DMS114 treated with DMSO at 0.1 percent for 48 hours (cell line): ENCODE measurements at regions not wholly inside any gene's neighbourhood (a gene's known extent, or its start where the extent isn't known, plus 50 kb on each side); places are given as distances from the start of the nearest gene placed in this dataset.
"Not testable (repeated sequence)": the region's sequence is repeated elsewhere in the genome, so short reads cannot be mapped to it uniquely, and the experiment has no call there.

Experiments used
- DNase-seq: peaks from one replicate; lab custom pipeline; 2025; ENCODE audit not compliant: unreplicated experiment; lab: John Stamatoyannopoulos, UW

GRCh38 chr5:167821669-167822068, 469.8 kb upstream of the WWC1 start:
- DNase-seq, result no peak

GRCh38 chr5:167822241-167822640, 469.2 kb upstream of the WWC1 start:
- no peak for DNase-seq

DNA sequence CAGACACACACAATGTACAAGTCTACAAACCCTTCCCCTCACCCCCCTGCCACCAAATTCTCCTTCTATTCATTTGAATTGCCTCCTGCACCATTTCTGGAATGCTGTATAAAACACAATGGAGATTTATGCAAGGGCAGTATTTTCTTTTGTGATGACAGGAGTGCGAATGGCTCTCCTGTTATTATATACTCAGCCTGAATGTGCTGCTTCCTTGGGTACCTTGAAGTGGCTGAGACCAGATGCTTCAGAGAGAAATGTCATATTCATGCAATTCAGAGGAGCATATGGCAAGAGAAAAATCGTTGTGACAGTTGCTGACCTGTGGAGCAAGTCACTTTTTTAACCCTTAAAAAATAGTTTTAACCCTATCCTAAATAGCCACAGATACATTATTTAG, 468.0 kb upstream of the WWC1 start:
- DNase-seq, result no peak

DNA sequence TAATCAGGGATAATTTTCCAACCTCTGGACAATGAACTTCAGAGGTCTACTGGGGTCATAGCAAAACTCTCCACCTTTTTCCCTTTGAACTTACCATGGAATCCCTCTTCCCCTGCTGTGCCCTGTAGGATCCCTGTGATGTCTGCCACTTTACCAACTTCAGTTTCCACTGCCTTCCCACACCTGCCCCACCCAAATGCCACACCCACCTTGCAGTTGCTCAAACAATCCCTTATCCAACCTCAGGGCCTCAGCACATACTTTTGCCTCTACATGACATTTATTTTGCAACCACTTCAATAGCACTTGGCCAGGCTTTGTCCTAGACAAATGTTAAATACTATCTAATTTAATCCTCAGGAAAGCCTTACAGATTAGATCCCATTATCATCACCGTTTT, 463.7 kb upstream of the WWC1 start:
- no peak for DNase-seq

DNA sequence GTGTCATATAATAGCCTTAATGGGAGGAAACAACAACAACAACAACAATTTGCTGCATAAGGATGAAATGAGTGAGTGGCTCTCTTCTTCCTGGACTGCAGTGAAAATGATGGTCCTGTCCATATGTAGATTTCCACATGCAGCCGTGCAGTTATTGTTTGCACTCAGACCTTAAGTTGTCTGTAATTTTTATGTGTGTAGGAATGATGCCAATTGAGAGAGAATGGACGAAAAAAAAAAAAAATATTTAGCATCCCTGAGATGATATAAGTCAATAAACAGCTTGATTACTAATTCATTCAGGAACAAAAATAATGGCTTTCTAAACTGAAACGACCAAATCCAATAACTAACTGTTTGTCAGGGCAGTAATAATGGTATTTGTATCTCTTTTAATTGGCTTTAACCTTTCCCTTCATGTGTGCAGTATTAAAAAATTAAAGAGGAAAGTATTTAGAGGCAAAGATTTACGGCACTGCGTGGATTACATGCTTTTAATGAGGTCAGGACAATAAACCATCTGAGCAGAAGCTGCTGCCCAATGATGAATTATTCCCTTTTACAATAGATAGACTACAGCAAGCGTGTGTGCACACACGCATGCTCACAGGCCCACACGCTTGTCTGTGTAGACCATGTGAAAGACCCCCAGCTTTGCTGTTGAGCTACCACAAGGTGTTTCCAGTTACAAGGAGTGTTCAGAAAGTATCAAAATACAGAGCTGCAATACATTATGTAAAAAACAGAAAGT, 459.5 kb upstream of the WWC1 start:
- no peak for DNase-seq

DNA sequence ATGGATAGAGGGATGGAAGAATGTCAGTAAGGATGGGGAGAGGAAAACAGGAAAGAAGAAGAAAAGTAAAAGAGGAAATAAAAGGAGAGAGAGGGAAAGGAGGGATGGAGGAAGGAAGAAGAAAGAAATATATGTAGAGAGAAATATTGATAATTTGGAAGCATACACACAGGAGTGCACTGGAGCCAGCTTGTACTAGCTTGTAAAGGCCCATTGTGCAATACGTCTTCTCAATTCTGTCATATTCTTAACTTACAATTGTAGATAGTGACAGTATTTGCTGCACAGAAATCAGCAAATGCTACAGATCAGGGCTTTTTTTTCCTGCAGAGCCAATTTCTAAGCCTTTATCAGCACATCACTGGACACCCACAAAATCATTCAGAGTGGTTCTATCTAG, 458.8 kb upstream of the WWC1 start:
- DNase-seq, result no peak

GRCh38 chr5:167833456-167833855, 458.0 kb upstream of the WWC1 start:
- DNase-seq, result no peak

DNA sequence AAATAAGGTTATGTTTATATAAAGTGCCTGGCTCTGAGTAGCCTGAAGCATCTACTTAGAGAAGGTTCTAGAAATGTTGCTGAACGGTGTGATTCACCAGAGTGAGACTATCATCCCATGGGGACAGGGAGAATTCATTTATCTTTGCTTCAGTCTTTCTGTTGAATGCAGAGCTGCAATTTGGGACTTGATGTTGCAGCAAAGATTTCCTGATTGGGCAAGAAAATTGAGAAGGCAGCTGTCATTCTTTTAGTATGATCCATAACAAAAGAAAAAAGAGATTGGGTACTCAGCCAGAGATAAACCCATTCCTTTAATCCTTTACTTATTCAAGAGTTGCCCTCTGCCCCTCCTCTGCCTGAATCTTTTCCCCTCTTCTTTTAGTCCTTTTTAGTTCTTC, 456.3 kb upstream of the WWC1 start:
- no peak for DNase-seq

DNA sequence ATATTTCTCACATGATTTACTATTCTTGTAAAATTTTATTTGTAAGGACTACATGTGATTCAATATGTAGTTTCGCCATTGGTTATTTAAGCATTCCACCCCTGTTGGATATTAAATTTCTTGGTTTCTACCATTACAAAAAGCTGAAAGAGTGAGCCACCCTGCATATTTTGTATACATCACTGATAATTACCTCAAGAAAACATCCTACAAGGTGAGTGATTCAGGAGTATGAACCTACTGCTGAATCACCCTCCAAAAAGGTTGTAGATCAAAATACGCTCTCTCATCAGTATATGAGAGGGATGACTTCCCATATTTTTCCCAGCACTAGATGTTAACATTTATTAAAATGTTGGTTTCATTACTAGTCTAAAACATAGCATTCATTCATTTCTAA, 454.3 kb upstream of the WWC1 start:
- no peak for DNase-seq

DNA sequence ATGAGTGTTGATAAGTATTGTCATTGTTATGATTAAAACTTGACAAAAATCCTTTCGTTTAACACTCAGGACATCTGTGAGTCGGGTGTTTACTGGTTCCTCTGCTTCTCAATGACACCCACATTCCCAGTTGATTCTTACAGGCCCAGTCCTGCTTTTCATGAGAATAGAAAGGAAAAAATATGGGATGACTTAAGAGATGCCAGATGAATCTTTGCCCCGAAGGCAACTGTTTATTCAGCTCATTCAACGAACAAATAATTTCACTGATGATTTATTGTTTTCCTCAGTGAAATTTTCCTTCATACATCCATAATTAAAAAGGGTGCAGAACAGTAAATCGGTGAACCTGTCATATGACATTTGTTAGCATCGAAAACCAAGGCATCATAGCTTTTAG, 452.4 kb upstream of the WWC1 start:
- no peak for DNase-seq

- no peak for DNase-seq
These were observed 450.8 kb upstream of the WWC1 start for GRCh38 chr5:167840527-167841130.

DNA sequence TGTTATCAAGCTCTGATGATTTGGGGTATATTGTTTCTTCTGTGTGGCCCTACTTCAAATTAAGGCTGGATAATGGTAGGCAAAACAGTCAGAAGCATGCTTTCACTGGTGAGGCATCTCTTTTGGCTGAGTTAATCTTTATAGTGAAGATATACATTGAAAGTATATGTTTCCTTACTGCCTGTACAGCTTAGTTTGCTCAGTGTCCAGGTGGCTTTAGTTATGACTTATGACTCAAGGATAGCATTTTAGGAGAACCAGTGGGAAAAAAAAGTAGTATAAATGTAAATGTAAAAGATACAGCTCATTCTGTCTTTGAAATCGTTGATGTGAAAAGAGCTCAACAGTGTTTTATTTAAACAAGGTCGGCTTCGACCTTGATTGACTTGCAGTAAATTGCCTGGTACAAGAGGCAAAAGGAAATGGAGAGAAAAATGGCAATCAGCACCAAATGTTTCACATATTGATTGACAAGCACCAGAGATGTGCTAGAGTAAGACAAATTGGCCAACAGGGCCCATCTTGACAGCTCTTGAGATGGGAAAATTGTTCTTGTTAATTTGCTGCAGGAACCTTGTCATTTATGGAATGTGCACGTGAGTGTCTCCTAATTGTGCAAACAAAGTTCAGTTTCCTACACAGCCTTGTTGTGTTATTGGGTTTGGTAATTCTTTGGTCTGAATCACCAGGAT, 447.4 kb upstream of the WWC1 start:
- DNase-seq, result no peak

GRCh38 chr5:167845952-167846351, 445.5 kb upstream of the WWC1 start:
- DNase-seq, result no peak

DNA sequence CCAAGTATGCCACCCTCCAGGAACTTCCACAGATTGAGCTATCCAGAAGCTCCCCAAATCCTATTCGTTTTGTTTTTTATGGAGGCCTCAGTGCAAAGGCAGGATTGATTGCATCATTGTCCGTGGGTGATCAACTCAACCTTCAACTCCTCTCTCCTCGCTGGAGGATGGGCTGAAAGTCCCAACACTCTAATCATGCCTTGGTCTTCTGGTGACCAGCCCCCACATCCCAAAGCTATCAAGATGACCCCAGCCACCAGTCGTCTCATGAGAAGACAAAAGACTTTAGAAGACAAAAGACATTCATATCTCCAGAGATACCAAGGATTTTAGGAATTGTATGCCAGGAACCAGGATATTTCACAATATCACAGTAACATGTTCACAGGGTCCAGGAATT, 441.6 kb upstream of the WWC1 start:
- no peak for DNase-seq

DNA sequence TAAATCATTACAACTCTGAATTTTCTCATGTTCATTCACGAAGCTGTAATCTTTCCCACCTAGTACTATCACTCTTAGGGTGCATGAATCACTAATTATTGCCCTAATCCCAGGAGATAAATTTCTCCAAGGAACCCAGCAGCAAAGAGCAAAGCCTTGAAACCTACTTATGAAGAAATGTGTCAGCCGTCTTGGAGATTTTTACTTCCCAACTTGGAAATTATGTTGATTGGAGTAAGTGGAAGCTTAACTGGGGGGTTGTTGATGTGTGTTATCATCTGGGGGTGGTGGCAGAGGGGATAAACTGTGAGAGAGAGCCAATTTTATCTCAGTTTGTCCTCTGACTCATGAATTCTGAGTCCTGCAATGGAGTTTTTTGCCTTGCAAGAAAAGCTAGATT, 440.5 kb upstream of the WWC1 start:
- no peak for DNase-seq

- DNase-seq, result no peak
These were observed 440.0 kb upstream of the WWC1 start for GRCh38 chr5:167851416-167851815.

DNA sequence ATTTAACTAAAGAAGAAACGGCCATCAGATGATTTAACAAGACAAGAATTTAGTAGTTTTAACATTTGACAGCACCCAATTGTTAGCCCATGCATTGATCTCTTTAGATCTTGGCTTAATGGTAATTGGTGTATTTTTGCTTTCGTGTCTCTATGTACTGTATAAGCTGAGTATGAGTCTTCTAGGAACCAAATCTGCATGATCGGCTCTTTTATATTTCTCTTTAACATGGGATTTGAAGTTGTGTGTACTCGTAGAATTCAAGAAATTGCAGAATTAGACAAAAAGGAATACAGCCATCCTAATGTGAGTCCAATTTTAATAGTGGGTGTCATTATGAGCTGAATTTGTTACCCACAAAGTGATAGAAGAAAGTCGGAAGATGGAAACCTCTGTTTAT, 438.9 kb upstream of the WWC1 start:
- no peak for DNase-seq

DNA sequence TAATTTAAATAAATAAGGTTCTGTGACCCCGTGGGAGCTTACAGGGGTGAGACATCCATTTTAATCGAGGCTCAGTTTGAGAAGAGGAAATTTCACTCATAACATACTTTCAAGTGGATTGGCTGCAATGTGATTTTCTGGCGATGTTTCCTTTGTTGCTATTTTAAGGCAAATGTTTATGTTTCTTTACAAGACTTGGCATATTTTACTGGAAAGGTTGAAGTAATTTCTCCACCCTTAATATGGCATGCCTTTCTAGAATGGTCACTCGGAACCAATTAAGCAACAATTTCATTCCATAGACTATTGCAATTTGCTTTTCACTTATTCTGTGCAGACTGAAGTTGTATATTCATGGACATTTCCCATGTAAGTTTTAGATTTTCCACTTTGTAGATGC, 438.0 kb upstream of the WWC1 start:
- no peak for DNase-seq

DNA sequence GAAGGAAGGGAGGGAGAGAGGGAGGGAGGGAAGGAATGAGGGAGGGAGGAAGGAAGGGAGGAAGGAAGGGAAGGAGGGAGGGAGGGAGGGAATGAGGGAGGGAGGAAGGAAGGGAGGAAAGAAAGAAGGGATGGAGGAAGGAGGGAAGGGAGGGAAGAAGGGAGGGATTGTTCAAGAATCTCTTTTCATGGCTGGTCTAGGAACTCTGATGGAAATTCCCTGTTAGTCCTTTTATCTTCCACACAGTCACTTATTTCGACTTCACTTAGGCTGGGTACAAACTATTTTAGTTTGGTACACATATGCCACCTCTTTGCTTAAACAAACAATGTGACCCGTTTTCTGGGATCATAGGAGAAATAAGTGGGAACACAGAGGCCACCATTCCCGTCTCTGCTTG, 435.6 kb upstream of the WWC1 start:
- DNase-seq, result no peak

GRCh38 chr5:167857321-167857720, 434.1 kb upstream of the WWC1 start:
- no peak for DNase-seq

- DNase-seq, result not testable (repeated sequence)
These were observed 433.1 kb upstream of the WWC1 start for GRCh38 chr5:167858186-167858855.
